BE2C (cell line): ENCODE measurements at regions not wholly inside any gene's neighbourhood (a gene's known extent, or its start where the extent isn't known, plus 50 kb on each side); places are given as distances from the start of the nearest gene placed in this dataset.

Experiments
- DNase-seq: peaks from one replicate; pipeline ENCODE4 v3.0.0-alpha.2; 2020
- H3K27me3 ChIP-seq: fragments of 250-450 bp; sonication (Bioruptor Pico); 2 replicates; pipeline ENCODE4 v1.5.1; 2020; ENCODE audit warnings: mild to moderate bottlenecking
- H3K36me3 ChIP-seq: fragments of 250-450 bp; sonication (Bioruptor Pico); 2 replicates; pipeline ENCODE4 v1.5.1; 2020; ENCODE audit warnings: mild to moderate bottlenecking
- H3K4me1 ChIP-seq: fragments of 250-450 bp; sonication (Bioruptor Pico); 2 replicates; pipeline ENCODE4 v1.5.1; 2020
- H3K4me3 ChIP-seq: 2 replicates; pipeline ENCODE4 v1.5.1; 2011; ENCODE audit warnings: low read depth, low read length
- H3K9me3 ChIP-seq: fragments of 250-450 bp; sonication (Bioruptor Pico); 2 replicates; pipeline ENCODE4 v1.5.1; 2020
- TF ChIP-seq, protein P1 (sequence below): IDR thresholded peaks from 2 replicates; pipeline ENCODE4 v1.5.1; 2012; ENCODE audit warnings: mild to moderate bottlenecking, low read depth, low read length

DNA sequence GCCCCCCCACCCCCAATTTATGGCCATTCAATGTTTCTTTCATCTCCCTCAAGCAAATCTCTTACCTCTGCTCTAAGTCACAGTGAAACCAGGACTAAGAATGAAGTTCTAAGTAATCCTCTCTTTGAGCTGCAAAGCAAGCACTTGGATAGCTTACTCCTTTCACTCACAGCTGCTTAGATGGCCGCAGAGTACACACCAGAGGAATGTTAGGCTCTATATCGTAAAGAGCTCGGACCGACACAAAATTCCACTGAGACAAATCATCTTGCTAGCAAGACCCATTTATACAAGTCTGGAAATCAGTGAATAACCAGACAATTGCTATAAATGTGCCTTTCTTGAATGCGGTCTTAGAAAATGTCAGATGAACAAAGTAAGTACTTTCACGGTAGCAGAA lies 135.0 kb downstream of the IDS start:
- no peaks in the 10 kb centered on the region for H3K9me3 ChIP-seq
- no peak overlapping the region for H3K4me3 ChIP-seq
- H3K4me1 ChIP-seq: no peaks in the 10 kb centered on the region
- TF ChIP-seq, protein P1, sequence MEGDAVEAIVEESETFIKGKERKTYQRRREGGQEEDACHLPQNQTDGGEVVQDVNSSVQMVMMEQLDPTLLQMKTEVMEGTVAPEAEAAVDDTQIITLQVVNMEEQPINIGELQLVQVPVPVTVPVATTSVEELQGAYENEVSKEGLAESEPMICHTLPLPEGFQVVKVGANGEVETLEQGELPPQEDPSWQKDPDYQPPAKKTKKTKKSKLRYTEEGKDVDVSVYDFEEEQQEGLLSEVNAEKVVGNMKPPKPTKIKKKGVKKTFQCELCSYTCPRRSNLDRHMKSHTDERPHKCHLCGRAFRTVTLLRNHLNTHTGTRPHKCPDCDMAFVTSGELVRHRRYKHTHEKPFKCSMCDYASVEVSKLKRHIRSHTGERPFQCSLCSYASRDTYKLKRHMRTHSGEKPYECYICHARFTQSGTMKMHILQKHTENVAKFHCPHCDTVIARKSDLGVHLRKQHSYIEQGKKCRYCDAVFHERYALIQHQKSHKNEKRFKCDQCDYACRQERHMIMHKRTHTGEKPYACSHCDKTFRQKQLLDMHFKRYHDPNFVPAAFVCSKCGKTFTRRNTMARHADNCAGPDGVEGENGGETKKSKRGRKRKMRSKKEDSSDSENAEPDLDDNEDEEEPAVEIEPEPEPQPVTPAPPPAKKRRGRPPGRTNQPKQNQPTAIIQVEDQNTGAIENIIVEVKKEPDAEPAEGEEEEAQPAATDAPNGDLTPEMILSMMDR: no peak
- no peaks in the 10 kb centered on the region for H3K36me3 ChIP-seq
- DNase-seq: no peak
- H3K27me3 ChIP-seq: no peaks in the 10 kb centered on the region

DNA sequence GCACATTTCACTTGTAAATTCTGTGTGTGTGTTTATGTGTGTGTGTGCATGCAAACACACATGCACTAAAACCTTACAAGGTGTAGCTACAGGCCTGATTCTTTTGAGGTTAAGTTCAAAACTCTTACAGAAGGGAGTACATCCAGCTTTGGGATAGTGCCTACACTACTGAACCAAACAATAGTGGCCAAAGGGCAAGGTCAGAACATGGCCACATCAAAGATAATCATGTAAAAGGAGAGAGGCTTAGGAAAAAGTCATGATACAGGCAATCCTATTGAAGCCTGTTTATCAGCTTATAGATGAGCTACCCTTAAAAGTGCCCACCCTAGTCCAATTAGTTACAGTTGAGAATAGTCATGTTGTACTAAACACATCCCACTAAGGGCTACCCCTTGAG lies 139.6 kb downstream of the IDS start:
- H3K9me3 ChIP-seq: no peaks in the 10 kb centered on the region
- DNase-seq: no peak
- no peak overlapping the region for H3K4me3 ChIP-seq
- H3K4me1 ChIP-seq: no peaks in the 10 kb centered on the region
- TF ChIP-seq, protein P1: no peak
- no peaks in the 10 kb centered on the region for H3K36me3 ChIP-seq
- H3K27me3 ChIP-seq: no peaks in the 10 kb centered on the region

DNA sequence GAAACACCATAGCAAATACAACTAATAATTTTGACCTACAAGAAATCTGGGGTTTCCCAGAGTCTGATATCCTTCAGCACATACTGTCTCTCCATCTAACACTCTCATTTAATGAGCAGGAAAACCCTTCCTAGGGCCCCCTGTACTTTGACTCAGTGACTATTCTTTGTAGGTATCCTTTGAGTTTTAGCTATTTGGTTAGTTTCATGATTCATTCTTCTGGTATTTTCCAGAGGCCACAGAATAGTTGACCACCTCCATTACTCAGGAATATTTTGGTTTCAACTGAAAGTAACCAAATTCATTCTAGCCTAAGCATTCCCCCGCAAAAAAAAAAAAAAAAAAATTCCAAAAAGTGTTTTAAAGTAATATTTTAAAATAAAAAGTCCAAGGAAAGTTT lies 140.0 kb downstream of the IDS start:
- TF ChIP-seq, protein P1: no peak
- Histone ChIP-seq H3K9me3 (no peaks in the 10 kb centered on the region), H3K4me3 (no peak overlapping the region), H3K4me1 (no peaks in the 10 kb centered on the region), H3K36me3 (no peaks in the 10 kb centered on the region), H3K27me3 (no peaks in the 10 kb centered on the region)
- DNase-seq: no peak

DNA sequence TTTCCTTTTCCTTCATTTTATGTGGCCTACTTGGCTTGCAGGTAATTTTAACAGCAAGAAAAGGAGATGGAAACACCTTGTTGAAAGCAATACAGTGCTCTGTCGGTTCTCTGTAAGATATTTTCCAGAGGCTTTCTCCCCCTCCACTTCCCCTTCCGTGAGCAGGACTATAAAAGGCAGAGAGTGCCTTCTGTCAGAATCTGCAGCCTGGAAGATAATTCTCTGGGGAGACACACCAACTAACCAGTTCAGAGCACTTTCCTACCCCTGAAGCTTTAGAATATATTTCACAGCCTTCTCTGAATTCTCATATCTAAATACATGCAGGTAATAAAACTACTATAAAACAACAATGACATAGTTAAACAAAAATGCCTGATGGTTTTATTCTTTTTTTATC lies 141.1 kb downstream of the IDS start:
- H3K9me3 ChIP-seq: no peaks in the 10 kb centered on the region

DNA sequence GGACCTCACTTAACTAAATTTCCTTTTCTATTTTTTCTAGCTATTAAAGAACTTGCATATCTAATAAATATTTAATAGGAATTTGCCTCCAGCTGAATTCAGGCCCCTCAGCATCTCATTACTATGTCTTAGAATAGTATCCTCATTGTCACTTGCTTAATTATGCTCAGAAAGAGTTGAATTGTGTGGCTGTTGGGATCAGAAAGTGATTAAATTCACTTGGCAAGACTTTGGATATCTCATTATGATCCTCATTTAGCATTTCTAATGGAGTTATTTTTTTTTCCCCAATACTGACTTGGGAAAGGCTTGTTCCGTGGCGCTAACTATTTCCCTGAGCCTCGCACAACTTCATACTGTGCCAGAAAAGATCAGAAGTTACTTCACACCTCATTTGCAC lies 158.8 kb downstream of the IDS start:
- H3K4me3 ChIP-seq: no peak overlapping the region
- TF ChIP-seq, protein P1: no peak
- no peak for DNase-seq

More for the DNA sequence above, 141.1 kb downstream of the IDS start:
- no peaks in the 10 kb centered on the region for H3K4me1 ChIP-seq
- no peak for DNase-seq
- no peaks in the 10 kb centered on the region for H3K27me3 ChIP-seq
- no peak overlapping the region for H3K4me3 ChIP-seq
- TF ChIP-seq, protein P1: no peak
- H3K36me3 ChIP-seq: no peaks in the 10 kb centered on the region

DNA sequence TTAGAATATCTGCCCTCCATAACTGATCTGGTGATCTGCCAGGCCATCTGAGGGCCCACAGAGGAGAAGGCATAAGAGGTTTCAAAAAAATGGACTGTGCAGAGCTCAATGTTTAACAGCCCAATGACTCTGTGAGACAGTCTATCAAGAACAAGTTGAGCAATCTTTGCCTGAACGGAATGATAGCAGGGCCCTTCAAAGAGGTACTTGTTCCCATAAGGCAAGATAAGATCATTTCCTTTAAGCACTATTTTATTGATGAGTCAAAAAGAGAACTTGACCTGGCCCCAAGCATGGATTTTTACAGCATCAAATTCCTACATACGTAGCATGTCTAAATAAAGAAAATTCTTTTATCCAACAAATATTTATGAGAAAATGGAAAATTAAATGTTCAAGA lies 182.8 kb downstream of the IDS start:
- H3K36me3 ChIP-seq: no peaks in the 10 kb centered on the region

More for the DNA sequence above, 158.8 kb downstream of the IDS start:
- Histone ChIP-seq H3K27me3 (no peaks in the 10 kb centered on the region), H3K36me3 (no peaks in the 10 kb centered on the region), H3K9me3 (no peaks in the 10 kb centered on the region), H3K4me1 (no peaks in the 10 kb centered on the region)

More for the DNA sequence above, 182.8 kb downstream of the IDS start:
- DNase-seq: no peak
- TF ChIP-seq, protein P1: no peak
- Histone ChIP-seq H3K4me3 (no peak overlapping the region), H3K9me3 (no peaks in the 10 kb centered on the region), H3K27me3 (no peaks in the 10 kb centered on the region), H3K4me1 (no peaks in the 10 kb centered on the region)
